ENCODE measurements at regions not wholly inside any gene's neighbourhood (a gene's known extent, or its start where the extent isn't known, plus 50 kb on each side); places are given as distances from the start of the nearest gene placed in this dataset.

DNA sequence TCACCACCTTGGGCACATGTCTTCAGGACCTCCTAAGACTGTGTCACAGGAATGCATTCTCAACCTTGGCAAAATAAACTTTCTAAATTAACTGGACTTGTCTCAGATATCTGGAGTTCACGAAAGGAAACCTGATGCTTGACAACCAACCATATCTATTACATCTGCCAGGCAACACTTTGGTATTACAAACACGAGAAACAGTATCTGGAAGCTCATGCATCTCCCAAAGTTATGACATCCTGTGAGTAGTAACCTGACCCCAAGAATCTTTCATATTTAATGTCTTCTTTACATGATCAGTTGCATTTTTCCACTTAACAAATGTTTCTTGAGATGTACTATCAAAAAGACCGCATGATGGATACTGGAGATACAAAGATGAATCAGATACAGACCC lies 465.3 kb upstream of the AGTR1 start:
- Histone ChIP-seq H3K4me3 (ENCODE audit: low read length in 2 of 2) (no peak overlapping the region), H3K27ac (ENCODE audit: low read depth, low read length) (no peak overlapping the region), H3K9me3 (ENCODE audit: control insufficient read depth in 1 of 2, low read length in 2 of 2) (no peaks in the 10 kb centered on the region), H3K36me3 (ENCODE audit: insufficient read depth, low read length) (no peaks in the 10 kb centered on the region), H3K27me3 (ENCODE audit: insufficient read depth, low read length) (no peaks in the 10 kb centered on the region), H3K4me1 (ENCODE audit: insufficient read depth, low read length) (no peaks in the 10 kb centered on the region)
- Mint-ChIP-seq H3K27ac (no peak overlapping the region), H3K4me1 (peaks cover 0 to 4% (median 0%) of the 10 kb centered on the region in 4 donors), H3K27me3 (no peaks in the 10 kb centered on the region), H3K9me3 (peaks cover 0 to 3% (median 0%) of the 10 kb centered on the region in 8 donors), H3K36me3 (no peaks in the 10 kb centered on the region), H3K4me3 (no peak overlapping the region)
- ChIA-PET CTCF (ENCODE audit: partially characterized antibody) (no interaction called here), POLR2A (ENCODE audit: partially characterized antibody) (no interaction called here)
- no peak for DNase-seq
- intact Hi-C loops (cut with micrococcal nuclease), result no loop called here

DNA sequence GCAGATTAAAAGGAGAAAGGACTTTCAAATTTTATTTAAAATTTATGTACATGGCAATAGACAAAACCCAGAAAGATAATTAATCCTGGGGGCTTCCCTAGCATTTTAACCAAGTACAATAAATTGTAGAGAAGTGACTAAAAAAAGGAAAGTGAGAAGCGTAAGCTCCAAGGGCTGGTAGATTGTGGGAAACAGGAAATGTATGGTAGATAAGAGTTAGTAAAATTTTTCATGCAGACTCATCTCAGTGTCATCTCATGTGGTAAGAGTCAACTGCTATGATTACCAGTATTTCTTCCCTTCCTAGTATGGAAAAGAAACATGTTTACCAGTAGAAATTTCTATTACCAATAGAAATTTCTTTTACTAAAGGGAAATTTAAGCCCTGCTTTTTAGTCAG lies 464.3 kb upstream of the AGTR1 start:
- Histone ChIP-seq H3K9me3 (ENCODE audit: control insufficient read depth in 1 of 2, low read length in 2 of 2) (no peaks in the 10 kb centered on the region), H3K36me3 (ENCODE audit: insufficient read depth, low read length) (no peaks in the 10 kb centered on the region), H3K4me1 (ENCODE audit: insufficient read depth, low read length) (no peaks in the 10 kb centered on the region), H3K4me3 (ENCODE audit: low read length in 2 of 2) (no peak overlapping the region), H3K27me3 (ENCODE audit: insufficient read depth, low read length) (no peaks in the 10 kb centered on the region), H3K27ac (ENCODE audit: low read depth, low read length) (no peak overlapping the region)
- Mint-ChIP-seq H3K36me3 (no peaks in the 10 kb centered on the region), H3K4me3 (no peak overlapping the region), H3K9me3 (peaks cover 0 to 3% (median 0%) of the 10 kb centered on the region in 8 donors), H3K4me1 (peaks cover 0 to 4% (median 0%) of the 10 kb centered on the region in 4 donors), H3K27me3 (no peaks in the 10 kb centered on the region), H3K27ac (no peak overlapping the region)
- intact Hi-C loops (cut with micrococcal nuclease), result no loop called here
- no peak for DNase-seq
- POLR2A ChIA-PET (ENCODE audit: partially characterized antibody), result no interaction called here
- CTCF ChIA-PET (ENCODE audit: partially characterized antibody), result no interaction called here

- ChIA-PET CTCF (ENCODE audit: partially characterized antibody) (no interaction called here), POLR2A (ENCODE audit: partially characterized antibody) (no interaction called here)
- Mint-ChIP-seq H3K36me3 (no peaks in the 10 kb centered on the region), H3K9me3 (peaks cover 0 to 3% (median 0%) of the 10 kb centered on the region in 8 donors), H3K4me3 (no peak overlapping the region), H3K27me3 (no peaks in the 10 kb centered on the region), H3K4me1 (no peaks in the 10 kb centered on the region), H3K27ac (no peak overlapping the region)
- Histone ChIP-seq H3K36me3 (ENCODE audit: insufficient read depth, low read length) (no peaks in the 10 kb centered on the region), H3K27me3 (ENCODE audit: insufficient read depth, low read length) (no peaks in the 10 kb centered on the region), H3K4me3 (ENCODE audit: low read length in 2 of 2) (no peak overlapping the region), H3K9me3 (ENCODE audit: control insufficient read depth in 1 of 2, low read length in 2 of 2) (no peaks in the 10 kb centered on the region), H3K27ac (ENCODE audit: low read depth, low read length) (no peak overlapping the region), H3K4me1 (ENCODE audit: insufficient read depth, low read length) (no peaks in the 10 kb centered on the region)
- intact Hi-C loops (cut with micrococcal nuclease), result no loop called here
- DNase-seq, result no peak
Observed at GRCh38 chr3:148234536-148234935, 463.2 kb upstream of the AGTR1 start.

GRCh38 chr3:148235566-148235965 lies 462.1 kb upstream of the AGTR1 start:
- Histone ChIP-seq H3K27ac (ENCODE audit: low read depth, low read length) (no peak overlapping the region), H3K4me3 (ENCODE audit: low read length in 2 of 2) (no peak overlapping the region), H3K36me3 (ENCODE audit: insufficient read depth, low read length) (no peaks in the 10 kb centered on the region), H3K9me3 (ENCODE audit: control insufficient read depth in 1 of 2, low read length in 2 of 2) (no peaks in the 10 kb centered on the region), H3K4me1 (ENCODE audit: insufficient read depth, low read length) (no peaks in the 10 kb centered on the region), H3K27me3 (ENCODE audit: insufficient read depth, low read length) (no peaks in the 10 kb centered on the region)
- intact Hi-C loops (cut with micrococcal nuclease), result no loop called here
- DNase-seq, result no peak
- ChIA-PET POLR2A (ENCODE audit: partially characterized antibody) (no interaction called here), CTCF (ENCODE audit: partially characterized antibody) (no interaction called here)
- H3K27ac Mint-ChIP-seq, result no peak overlapping the region
- H3K4me3 Mint-ChIP-seq, result no peak overlapping the region
- H3K27me3 Mint-ChIP-seq, result no peaks in the 10 kb centered on the region
- no peaks in the 10 kb centered on the region for H3K4me1 Mint-ChIP-seq
- peaks cover 0 to 3% (median 0%) of the 10 kb centered on the region in 8 donors for H3K9me3 Mint-ChIP-seq
- H3K36me3 Mint-ChIP-seq, result no peaks in the 10 kb centered on the region

GRCh38 chr3:148238421-148238821 lies 459.3 kb upstream of the AGTR1 start:
- intact Hi-C loops (cut with micrococcal nuclease), result no loop called here
- no peak overlapping the region for H3K27ac Mint-ChIP-seq
- Histone ChIP-seq H3K4me3 (ENCODE audit: low read length in 2 of 2) (no peak overlapping the region), H3K9me3 (ENCODE audit: control insufficient read depth in 1 of 2, low read length in 2 of 2) (no peaks in the 10 kb centered on the region), H3K4me1 (ENCODE audit: insufficient read depth, low read length) (no peaks in the 10 kb centered on the region), H3K36me3 (ENCODE audit: insufficient read depth, low read length) (no peaks in the 10 kb centered on the region), H3K27ac (ENCODE audit: low read depth, low read length) (no peak overlapping the region), H3K27me3 (ENCODE audit: insufficient read depth, low read length) (no peaks in the 10 kb centered on the region)
- H3K4me1 Mint-ChIP-seq, result no peaks in the 10 kb centered on the region
- no peak for DNase-seq
- ChIA-PET CTCF (ENCODE audit: partially characterized antibody) (no interaction called here), POLR2A (ENCODE audit: partially characterized antibody) (no interaction called here)
- peaks cover 0 to 2% of the 10 kb centered on the region in 2 donors for H3K27me3 Mint-ChIP-seq
- H3K9me3 Mint-ChIP-seq, result peaks cover 0 to 6% (median 0%) of the 10 kb centered on the region in 8 donors
- H3K4me3 Mint-ChIP-seq, result no peak overlapping the region
- H3K36me3 Mint-ChIP-seq, result no peaks in the 10 kb centered on the region

GRCh38 chr3:148240351-148240750 lies 457.4 kb upstream of the AGTR1 start:
- Histone ChIP-seq H3K9me3 (ENCODE audit: control insufficient read depth in 1 of 2, low read length in 2 of 2) (no peaks in the 10 kb centered on the region), H3K27me3 (ENCODE audit: insufficient read depth, low read length) (no peaks in the 10 kb centered on the region), H3K4me3 (ENCODE audit: low read length in 2 of 2) (no peak overlapping the region), H3K36me3 (ENCODE audit: insufficient read depth, low read length) (no peaks in the 10 kb centered on the region), H3K27ac (ENCODE audit: low read depth, low read length) (no peak overlapping the region), H3K4me1 (ENCODE audit: insufficient read depth, low read length) (no peaks in the 10 kb centered on the region)
- H3K27me3 Mint-ChIP-seq, result peaks cover 0 to 2% of the 10 kb centered on the region in 2 donors
- POLR2A ChIA-PET (ENCODE audit: partially characterized antibody), result no interaction called here
- intact Hi-C loops (cut with micrococcal nuclease), result no loop called here
- H3K36me3 Mint-ChIP-seq, result no peaks in the 10 kb centered on the region
- DNase-seq, result no peak
- H3K4me3 Mint-ChIP-seq, result no peak overlapping the region
- no peaks in the 10 kb centered on the region for H3K4me1 Mint-ChIP-seq
- no peak overlapping the region for H3K27ac Mint-ChIP-seq
- H3K9me3 Mint-ChIP-seq, result peaks cover 0 to 3% (median 0%) of the 10 kb centered on the region in 8 donors
- CTCF ChIA-PET (ENCODE audit: partially characterized antibody), result no interaction called here

GRCh38 chr3:148243609-148244008 lies 454.1 kb upstream of the AGTR1 start:
- Mint-ChIP-seq H3K9me3 (peaks cover 0 to 4% (median 1%) of the 10 kb centered on the region in 8 donors), H3K4me1 (no peaks in the 10 kb centered on the region), H3K27ac (no peak overlapping the region), H3K4me3 (no peak overlapping the region), H3K36me3 (no peaks in the 10 kb centered on the region), H3K27me3 (peaks cover 0 to 2% of the 10 kb centered on the region in 2 donors)
- H3K27me3 ChIP-seq (ENCODE audit: insufficient read depth, low read length), result no peaks in the 10 kb centered on the region
- no peaks in the 10 kb centered on the region for H3K4me1 ChIP-seq (ENCODE audit: insufficient read depth, low read length)
- DNase-seq, result no peak
- H3K27ac ChIP-seq (ENCODE audit: low read depth, low read length), result no peak overlapping the region
- H3K4me3 ChIP-seq (ENCODE audit: low read length in 2 of 2), result no peak overlapping the region
- no peaks in the 10 kb centered on the region for H3K36me3 ChIP-seq (ENCODE audit: insufficient read depth, low read length)
- intact Hi-C loops (cut with micrococcal nuclease), result no loop called here
- no peaks in the 10 kb centered on the region for H3K9me3 ChIP-seq (ENCODE audit: control insufficient read depth in 1 of 2, low read length in 2 of 2)
- ChIA-PET CTCF (ENCODE audit: partially characterized antibody) (no interaction called here), POLR2A (ENCODE audit: partially characterized antibody) (no interaction called here)

- POLR2A ChIA-PET (ENCODE audit: partially characterized antibody), result no interaction called here
- no peaks in the 10 kb centered on the region for H3K36me3 Mint-ChIP-seq
Observed at GRCh38 chr3:148246291-148246923, 451.3 kb upstream of the AGTR1 start.

More at GRCh38 chr3:148246291-148246923, 451.3 kb upstream of the AGTR1 start:
- intact Hi-C loops (cut with micrococcal nuclease), result no loop called here
- H3K4me3 ChIP-seq (ENCODE audit: low read length in 2 of 2), result no peak overlapping the region
- H3K36me3 ChIP-seq (ENCODE audit: insufficient read depth, low read length), result no peaks in the 10 kb centered on the region
- Mint-ChIP-seq H3K27ac (no peak overlapping the region), H3K4me3 (no peak overlapping the region), H3K4me1 (no peaks in the 10 kb centered on the region), H3K27me3 (peaks cover 0 to 2% of the 10 kb centered on the region in 2 donors), H3K9me3 (peaks cover 0 to 4% (median under 1%) of the 10 kb centered on the region in 8 donors)
- H3K4me1 ChIP-seq (ENCODE audit: insufficient read depth, low read length), result no peaks in the 10 kb centered on the region
- CTCF ChIA-PET (ENCODE audit: partially characterized antibody), result no interaction called here
- H3K27me3 ChIP-seq (ENCODE audit: insufficient read depth, low read length), result no peaks in the 10 kb centered on the region
- no peak for DNase-seq
- no peaks in the 10 kb centered on the region for H3K9me3 ChIP-seq (ENCODE audit: control insufficient read depth in 1 of 2, low read length in 2 of 2)
- no peak overlapping the region for H3K27ac ChIP-seq (ENCODE audit: low read depth, low read length)
